ENCODE measurements at regions not wholly inside any gene's neighbourhood (a gene's known extent, or its start where the extent isn't known, plus 50 kb on each side); places are given as distances from the start of the nearest gene placed in this dataset.

- Histone ChIP-seq H3K79me2 (ENCODE audit: low read length) (no peaks in the 10 kb centered on the region), H3K36me3 (replicated peaks; ENCODE audit: insufficient read depth, low read length) (no peaks in the 10 kb centered on the region), H2AFZ (ENCODE audit: low read length) (no peak overlapping the region), H3K4me3 (ENCODE audit: low read length) (no peak overlapping the region), H3K4me2 (ENCODE audit: low read depth, low read length) (no peak overlapping the region), H3K27me3 (replicated peaks; ENCODE audit: insufficient read depth, low read length) (no peaks in the 10 kb centered on the region), H3K9me2 (replicated peaks; ENCODE audit: insufficient read depth, low read length) (no peaks in the 10 kb centered on the region), H3K9me3 (replicated peaks; ENCODE audit: insufficient read depth, low read length) (no peaks in the 10 kb centered on the region), H4K20me1 (ENCODE audit: insufficient read depth, low read length) (no peaks in the 10 kb centered on the region), H3F3A (ENCODE audit: insufficient read depth, low read length) (no peaks in the 10 kb centered on the region), H3K4me1 (ENCODE audit: low read length) (peaks cover 7% of the 10 kb centered on the region), H3K9ac (ENCODE audit: low read length) (no peak overlapping the region), H3K27ac (ENCODE audit: low read length) (no peak overlapping the region)
- TF ChIP-seq, protein P1, sequence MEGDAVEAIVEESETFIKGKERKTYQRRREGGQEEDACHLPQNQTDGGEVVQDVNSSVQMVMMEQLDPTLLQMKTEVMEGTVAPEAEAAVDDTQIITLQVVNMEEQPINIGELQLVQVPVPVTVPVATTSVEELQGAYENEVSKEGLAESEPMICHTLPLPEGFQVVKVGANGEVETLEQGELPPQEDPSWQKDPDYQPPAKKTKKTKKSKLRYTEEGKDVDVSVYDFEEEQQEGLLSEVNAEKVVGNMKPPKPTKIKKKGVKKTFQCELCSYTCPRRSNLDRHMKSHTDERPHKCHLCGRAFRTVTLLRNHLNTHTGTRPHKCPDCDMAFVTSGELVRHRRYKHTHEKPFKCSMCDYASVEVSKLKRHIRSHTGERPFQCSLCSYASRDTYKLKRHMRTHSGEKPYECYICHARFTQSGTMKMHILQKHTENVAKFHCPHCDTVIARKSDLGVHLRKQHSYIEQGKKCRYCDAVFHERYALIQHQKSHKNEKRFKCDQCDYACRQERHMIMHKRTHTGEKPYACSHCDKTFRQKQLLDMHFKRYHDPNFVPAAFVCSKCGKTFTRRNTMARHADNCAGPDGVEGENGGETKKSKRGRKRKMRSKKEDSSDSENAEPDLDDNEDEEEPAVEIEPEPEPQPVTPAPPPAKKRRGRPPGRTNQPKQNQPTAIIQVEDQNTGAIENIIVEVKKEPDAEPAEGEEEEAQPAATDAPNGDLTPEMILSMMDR (IDR thresholded peaks at IDR 0.05; ENCODE audit: low read length) = no peak
- no peak for DNase-seq
Measured at GRCh38 chr1:67607699-67608098, 77.3 kb upstream of the GADD45A start.

- Histone ChIP-seq H3K79me2 (ENCODE audit: low read length) (no peaks in the 10 kb centered on the region), H3K4me2 (ENCODE audit: low read depth, low read length) (no peak overlapping the region), H4K20me1 (ENCODE audit: insufficient read depth, low read length) (no peaks in the 10 kb centered on the region), H2AFZ (ENCODE audit: low read length) (no peak overlapping the region), H3K9ac (ENCODE audit: low read length) (no peak overlapping the region), H3K36me3 (replicated peaks; ENCODE audit: insufficient read depth, low read length) (no peaks in the 10 kb centered on the region), H3K9me2 (replicated peaks; ENCODE audit: insufficient read depth, low read length) (no peaks in the 10 kb centered on the region), H3K9me3 (replicated peaks; ENCODE audit: insufficient read depth, low read length) (no peaks in the 10 kb centered on the region), H3F3A (ENCODE audit: insufficient read depth, low read length) (no peaks in the 10 kb centered on the region), H3K27ac (ENCODE audit: low read length) (no peak overlapping the region), H3K4me3 (ENCODE audit: low read length) (no peak overlapping the region), H3K27me3 (replicated peaks; ENCODE audit: insufficient read depth, low read length) (no peaks in the 10 kb centered on the region), H3K4me1 (ENCODE audit: low read length) (peaks cover 7% of the 10 kb centered on the region)
- no peak for TF ChIP-seq EZH2phosphoT487 (IDR thresholded peaks at IDR 0.05; ENCODE audit: low read length)
- TF ChIP-seq EZH2 (optimal IDR thresholded peaks at IDR 0.05; ENCODE audit: low read depth, low read length) = no peak
- TF ChIP-seq, protein P1 (IDR thresholded peaks at IDR 0.05; ENCODE audit: low read length) = no peak
- no peak for DNase-seq
Measured at GRCh38 chr1:67608661-67609576, 76.1 kb upstream of the GADD45A start.

DNA sequence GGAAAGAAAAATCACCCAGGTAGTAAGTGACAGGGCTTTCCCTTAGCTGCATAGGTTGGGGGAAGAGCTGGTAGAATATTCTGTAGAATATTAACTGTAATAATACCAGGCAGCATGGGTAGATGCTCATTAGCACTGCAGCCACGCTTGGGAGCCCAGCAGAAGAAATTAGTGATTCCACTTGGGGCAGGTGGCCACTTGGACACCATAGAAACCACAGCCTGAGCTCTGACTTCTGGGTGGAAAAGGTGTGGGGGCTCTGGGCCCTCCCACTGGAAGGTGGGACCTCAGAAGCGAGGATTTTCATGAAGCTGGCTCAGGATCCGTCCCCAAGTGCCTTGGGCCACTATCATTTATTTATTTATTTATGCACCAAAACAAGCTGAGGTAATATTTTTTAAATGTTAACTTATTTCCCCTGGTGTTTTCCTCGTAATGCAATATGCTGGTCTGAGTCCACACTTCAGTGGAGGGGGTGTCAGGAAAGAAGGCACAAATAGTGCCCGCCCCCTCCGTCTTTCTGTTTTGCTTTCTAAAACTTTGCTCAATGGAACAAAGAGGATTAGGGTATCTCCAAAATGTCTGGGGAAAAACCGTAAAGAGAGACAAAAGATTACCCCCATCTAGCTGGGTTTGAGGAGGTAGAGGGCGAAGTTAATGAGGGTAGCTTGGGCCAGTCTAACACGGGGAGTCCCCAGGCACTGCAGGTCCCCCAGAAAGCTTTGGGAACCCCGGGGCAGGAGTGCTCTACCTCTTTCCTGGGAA lies 75.2 kb upstream of the GADD45A start:
- no peak overlapping the region for H2AFZ ChIP-seq (ENCODE audit: low read length)
- H3F3A ChIP-seq (ENCODE audit: insufficient read depth, low read length) = no peaks in the 10 kb centered on the region
- no peaks in the 10 kb centered on the region for H3K36me3 ChIP-seq (replicated peaks; ENCODE audit: insufficient read depth, low read length)
- no peak overlapping the region for H3K4me2 ChIP-seq (ENCODE audit: low read depth, low read length)
- no peak overlapping the region for H3K27ac ChIP-seq (ENCODE audit: low read length)
- DNase-seq = no peak
- no peaks in the 10 kb centered on the region for H3K79me2 ChIP-seq (ENCODE audit: low read length)
- H3K9ac ChIP-seq (ENCODE audit: low read length) = no peak overlapping the region
- H3K4me3 ChIP-seq (ENCODE audit: low read length) = no peak overlapping the region
- H3K27me3 ChIP-seq (replicated peaks; ENCODE audit: insufficient read depth, low read length) = no peaks in the 10 kb centered on the region
- no peaks in the 10 kb centered on the region for H4K20me1 ChIP-seq (ENCODE audit: insufficient read depth, low read length)
- no peaks in the 10 kb centered on the region for H3K9me2 ChIP-seq (replicated peaks; ENCODE audit: insufficient read depth, low read length)
- no peaks in the 10 kb centered on the region for H3K9me3 ChIP-seq (replicated peaks; ENCODE audit: insufficient read depth, low read length)
- H3K4me1 ChIP-seq (ENCODE audit: low read length) = peaks cover 7% of the 10 kb centered on the region
- TF ChIP-seq EZH2phosphoT487 (IDR thresholded peaks at IDR 0.05; ENCODE audit: low read length) = no peak
- TF ChIP-seq EZH2 (optimal IDR thresholded peaks at IDR 0.05; ENCODE audit: low read depth, low read length) = no peak
- TF ChIP-seq, protein P1 (IDR thresholded peaks at IDR 0.05; ENCODE audit: low read length) = no peak

Measured in MM.1S (cell line).